ENCODE measurements at regions not wholly inside any gene's neighbourhood (a gene's known extent, or its start where the extent isn't known, plus 50 kb on each side); places are given as distances from the start of the nearest gene placed in this dataset.
"Not testable (repeated sequence)": the region's sequence is repeated elsewhere in the genome, so short reads cannot be mapped to it uniquely, and the experiment has no call there.

GRCh38 chr21:35982717-35983116, 77.6 kb downstream of the SETD4 start:
- no peak for DNase-seq (ENCODE audit: low spot score)

- no peak for DNase-seq (ENCODE audit: low spot score)
Measured at GRCh38 chr21:35981514-35982070, 78.7 kb downstream of the SETD4 start.

- DNase-seq (ENCODE audit: low spot score) = no peak
Measured at GRCh38 chr21:35980821-35981220, 79.5 kb downstream of the SETD4 start.

DNA sequence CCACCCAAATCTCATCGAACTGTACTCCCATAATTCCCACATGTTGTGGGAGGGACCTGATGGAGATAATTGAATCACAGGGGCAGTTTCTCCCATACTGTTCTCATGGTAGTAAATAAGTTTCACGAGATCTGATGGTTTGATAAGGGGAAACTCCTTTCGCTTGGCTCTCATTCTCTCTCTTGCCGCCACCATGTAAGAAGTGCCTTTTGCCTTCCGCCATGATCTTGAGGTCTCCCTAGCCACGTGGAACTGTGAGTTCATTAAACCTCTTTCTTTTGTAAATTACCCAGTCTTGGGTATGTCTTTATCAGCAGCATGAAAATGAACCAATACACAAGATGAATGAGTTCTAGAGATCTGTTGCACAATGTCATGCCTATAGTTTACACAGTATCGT, 82.5 kb downstream of the SETD4 start:
- not testable (repeated sequence) for DNase-seq (ENCODE audit: low spot score)

DNA sequence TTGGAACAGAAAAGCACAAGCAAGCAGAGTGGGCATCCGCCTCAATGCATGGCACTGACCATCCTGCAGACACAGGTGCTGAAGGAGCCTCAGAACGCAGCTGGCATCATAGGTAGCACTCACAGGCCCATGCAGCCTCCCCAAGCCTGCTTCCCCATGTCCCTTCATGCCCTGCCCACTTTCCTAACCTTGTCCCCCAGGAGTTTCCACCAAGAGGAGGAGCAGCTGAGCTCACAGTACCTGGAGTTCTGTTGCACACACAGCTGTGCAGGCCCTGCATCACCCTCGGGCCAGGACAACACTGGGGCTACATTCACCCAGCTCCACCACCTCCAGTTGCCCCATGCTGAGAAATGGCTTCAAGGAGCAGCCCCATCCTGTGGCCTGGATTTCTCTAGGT, 83.4 kb downstream of the SETD4 start:
- no peak for DNase-seq (ENCODE audit: low spot score)

DNA sequence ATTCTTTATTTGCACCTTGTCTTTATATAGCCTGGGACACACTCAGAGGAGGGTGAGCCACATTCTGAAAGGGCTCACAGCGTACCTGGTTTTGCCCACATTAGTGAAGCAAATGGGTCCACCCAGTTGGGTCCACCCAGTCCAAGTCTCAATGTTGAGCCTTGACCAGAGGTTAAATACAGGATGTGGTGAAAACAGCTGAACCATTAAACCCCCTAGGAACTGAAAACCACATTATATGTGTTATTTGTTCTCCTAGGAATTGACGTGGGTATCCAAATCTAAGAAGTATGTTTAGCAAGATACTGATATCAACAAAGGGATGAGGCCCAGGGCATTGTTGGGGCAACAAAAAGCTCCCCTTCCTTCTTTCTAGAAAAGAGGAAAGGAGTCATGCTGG, 83.8 kb downstream of the SETD4 start:
- no peak for DNase-seq (ENCODE audit: low spot score)

GRCh38 chr21:35974775-35975174, 85.6 kb downstream of the SETD4 start:
- no peak for DNase-seq (ENCODE audit: low spot score)

DNA sequence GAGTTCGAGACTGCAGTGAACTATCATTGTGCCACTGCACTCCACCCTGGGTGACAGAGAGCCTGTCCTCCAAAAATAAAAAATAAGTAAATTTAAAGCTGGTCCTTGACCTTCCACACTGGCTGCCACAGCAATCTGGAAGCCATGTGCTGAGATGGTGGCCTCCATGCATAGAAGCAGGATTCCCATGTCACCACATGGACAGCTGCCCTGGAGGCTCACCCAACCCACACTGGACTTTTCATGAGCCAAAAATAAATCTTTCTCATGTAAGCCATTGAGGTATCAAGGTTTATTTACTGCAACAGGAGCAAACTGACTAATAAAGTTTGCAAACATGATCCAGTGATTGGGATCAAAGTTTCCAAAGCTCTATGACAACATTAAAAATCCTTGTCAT, 88.5 kb downstream of the SETD4 start:
- DNase-seq (ENCODE audit: low spot score) = no peak

- no peak for DNase-seq (ENCODE audit: low spot score)
Measured at GRCh38 chr21:35969281-35969680, 91.0 kb downstream of the SETD4 start.

GRCh38 chr21:35968564-35968963, 91.8 kb downstream of the SETD4 start:
- DNase-seq (ENCODE audit: low spot score) = no peak

GRCh38 chr21:35965699-35966098, 94.6 kb downstream of the SETD4 start:
- DNase-seq (ENCODE audit: low spot score) = no peak

- DNase-seq (ENCODE audit: low spot score) = no peak
Measured at GRCh38 chr21:35963920-35964451, 96.3 kb downstream of the SETD4 start.

GRCh38 chr21:35962917-35963316, 97.4 kb downstream of the SETD4 start:
- DNase-seq (ENCODE audit: low spot score) = no peak

- no peak for DNase-seq (ENCODE audit: low spot score)
Measured at GRCh38 chr21:35954066-35954465, 106.3 kb downstream of the SETD4 start.

DNA sequence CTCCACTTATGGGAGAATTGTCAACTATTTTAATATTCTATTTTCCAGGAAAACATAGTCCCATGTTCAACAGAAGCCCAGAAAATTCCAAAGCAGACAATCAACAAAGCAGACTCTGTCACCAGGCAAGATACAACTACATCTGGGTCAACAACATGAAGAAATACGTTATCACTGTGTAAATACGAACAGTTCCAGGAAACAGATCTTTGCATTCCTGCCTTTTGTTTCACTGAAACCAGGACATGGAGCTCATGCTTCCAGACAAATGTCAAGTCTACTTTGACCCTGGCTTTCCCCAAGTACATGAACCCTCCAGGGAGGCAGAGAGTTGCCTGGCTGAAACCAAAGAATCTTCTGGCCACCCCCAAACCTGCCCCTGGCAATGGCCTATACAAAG, 106.7 kb downstream of the SETD4 start:
- DNase-seq (ENCODE audit: low spot score) = no peak

DNA sequence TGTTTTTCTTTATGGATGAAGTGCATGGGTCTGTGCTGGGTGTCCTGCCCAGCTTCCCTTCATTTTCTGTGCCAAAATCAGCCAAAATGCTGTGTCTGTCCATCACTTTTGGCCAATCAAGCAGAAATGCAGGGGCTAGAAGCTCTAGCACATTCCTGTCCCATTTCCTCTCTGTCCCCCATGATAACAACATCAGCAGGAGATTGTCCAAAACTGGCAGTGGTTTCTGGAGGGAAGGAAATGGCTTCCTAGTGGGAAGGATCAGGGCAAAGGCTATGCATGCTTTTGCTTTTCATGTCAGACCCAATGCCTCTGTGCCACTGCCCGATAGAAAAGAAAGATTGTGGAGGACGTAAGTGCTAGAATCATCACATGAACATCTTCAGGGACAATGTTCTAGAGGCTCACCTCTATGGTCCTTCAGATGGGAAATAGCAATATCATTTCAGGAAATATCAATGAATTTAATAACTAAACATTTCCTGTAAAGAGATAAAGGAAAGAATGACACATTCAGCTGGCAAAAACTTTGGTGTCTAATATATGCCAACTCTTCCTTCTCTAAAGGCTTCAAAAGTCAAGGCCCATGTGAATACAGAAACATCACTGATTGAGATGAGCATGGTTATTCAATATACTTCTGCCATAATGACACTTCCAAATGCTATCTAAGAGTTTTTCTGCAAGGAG, 107.5 kb downstream of the SETD4 start:
- no peak for DNase-seq (ENCODE audit: low spot score)

DNA sequence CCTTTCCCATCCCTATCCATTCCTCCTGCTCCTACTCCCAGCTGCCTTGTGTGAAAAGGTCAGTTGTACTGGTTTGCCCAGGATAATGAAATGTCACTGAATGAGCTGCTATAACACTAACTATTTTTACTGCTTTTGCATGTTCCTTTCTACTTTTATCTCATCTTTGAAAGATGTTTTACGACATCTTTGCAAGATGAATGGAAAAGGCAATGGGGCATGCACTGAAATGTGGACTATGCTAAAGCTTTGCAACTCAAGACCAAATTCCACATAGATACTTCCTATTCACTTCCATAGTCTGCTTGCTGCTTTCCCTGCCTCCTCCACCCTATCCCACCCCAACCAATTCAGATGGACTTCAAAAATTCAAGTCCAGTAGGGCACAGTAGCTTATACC, 111.3 kb downstream of the SETD4 start:
- no peak for DNase-seq (ENCODE audit: low spot score)

- peak; percentile 28 for DNase-seq (ENCODE audit: low spot score)
Measured at GRCh38 chr21:35945089-35945671, 115.1 kb downstream of the SETD4 start.

DNA sequence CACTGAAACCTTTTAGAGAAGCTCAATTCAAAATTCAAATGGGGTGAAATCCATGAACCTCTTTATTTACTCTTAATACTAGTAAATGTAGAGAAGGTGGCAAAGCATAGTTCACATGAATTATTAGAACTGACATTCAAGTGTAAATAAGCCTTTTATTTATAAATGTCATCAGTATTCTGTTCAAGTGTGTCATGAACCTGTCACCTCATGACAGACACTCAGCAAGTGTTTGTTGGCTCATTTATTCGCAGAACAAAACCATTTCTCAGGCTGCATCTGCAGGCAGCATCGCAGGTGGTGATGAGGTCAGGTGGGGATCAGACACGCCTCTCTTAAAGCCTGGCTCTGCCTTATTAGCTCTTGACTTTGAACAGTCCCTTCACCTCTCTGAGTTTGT, 116.6 kb downstream of the SETD4 start:
- no peak for DNase-seq (ENCODE audit: low spot score)

GRCh38 chr21:35942211-35943144, 117.8 kb downstream of the SETD4 start:
- no peak for DNase-seq (ENCODE audit: low spot score)

- DNase-seq (ENCODE audit: low spot score) = peak; percentile 88
Measured at GRCh38 chr21:35940074-35940927, 120.0 kb downstream of the SETD4 start.
